ENCODE measurements at regions not wholly inside any gene's neighbourhood (a gene's known extent, or its start where the extent isn't known, plus 50 kb on each side); places are given as distances from the start of the nearest gene placed in this dataset.

GRCh38 chr4:96097040-96097607 lies 257.2 kb downstream of the PDHA2 start:
- H3K36me3 ChIP-seq (replicated peaks; ENCODE audit: control insufficient read depth, insufficient read depth, low read length), result no peaks in the 10 kb centered on the region
- DNase-seq, result no peak
- no peak overlapping the region for H3K4me3 ChIP-seq (ENCODE audit: insufficient read depth, low read depth, low read length)
- H3K27me3 ChIP-seq (ENCODE audit: control insufficient read depth, insufficient read depth, low read length), result no peaks in the 10 kb centered on the region

DNA sequence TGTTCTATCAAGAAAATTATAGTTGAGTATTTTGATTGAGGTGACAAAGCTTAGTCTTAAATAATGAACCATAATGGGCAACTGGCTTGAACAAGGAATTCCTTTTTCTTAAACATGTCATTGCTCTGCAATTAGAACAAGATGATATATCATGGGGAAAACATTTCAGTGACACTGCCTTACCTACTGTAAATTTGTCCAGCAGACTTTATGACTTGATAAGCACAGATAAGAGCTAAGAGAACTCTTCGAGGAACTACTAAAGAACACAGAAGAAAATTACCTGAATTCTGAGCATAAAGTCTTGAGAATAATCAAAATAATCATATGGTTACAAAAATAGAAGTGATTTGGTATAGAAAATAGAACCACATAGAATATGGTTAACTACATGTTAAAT lies 257.8 kb downstream of the PDHA2 start:
- no peak for DNase-seq
- Histone ChIP-seq H3K27me3 (ENCODE audit: control insufficient read depth, insufficient read depth, low read length) (no peaks in the 10 kb centered on the region), H3K4me3 (ENCODE audit: insufficient read depth, low read depth, low read length) (no peak overlapping the region), H3K36me3 (replicated peaks; ENCODE audit: control insufficient read depth, insufficient read depth, low read length) (no peaks in the 10 kb centered on the region)

GRCh38 chr4:96099031-96099430 lies 259.1 kb downstream of the PDHA2 start:
- Histone ChIP-seq H3K4me3 (ENCODE audit: insufficient read depth, low read depth, low read length) (no peak overlapping the region), H3K36me3 (replicated peaks; ENCODE audit: control insufficient read depth, insufficient read depth, low read length) (no peaks in the 10 kb centered on the region), H3K27me3 (ENCODE audit: control insufficient read depth, insufficient read depth, low read length) (no peaks in the 10 kb centered on the region)
- no peak for DNase-seq

DNA sequence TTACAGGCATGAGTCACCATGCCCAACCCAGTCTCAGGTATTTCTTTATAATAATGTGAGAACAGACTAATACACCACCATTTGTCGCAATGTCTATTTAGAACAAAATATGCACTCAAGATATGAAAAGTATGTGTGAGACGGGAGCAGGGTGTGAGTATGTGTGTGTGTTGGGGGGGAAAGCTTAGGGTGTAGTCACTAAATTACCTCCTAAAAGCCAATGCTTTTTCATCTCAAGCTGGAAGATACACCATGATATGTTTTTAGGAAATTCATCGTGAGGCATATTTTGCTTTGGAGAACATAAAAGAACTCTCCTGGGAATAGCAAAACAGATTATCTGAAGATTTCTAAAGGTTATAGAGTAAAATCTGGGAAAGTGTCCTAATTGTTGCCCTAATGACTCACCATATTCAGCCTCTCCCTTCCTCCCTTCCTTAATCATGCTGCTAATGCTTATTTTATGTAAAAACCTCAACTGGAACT lies 262.7 kb downstream of the PDHA2 start:
- no peaks in the 10 kb centered on the region for H3K27me3 ChIP-seq (ENCODE audit: control insufficient read depth, insufficient read depth, low read length)
- DNase-seq, result no peak
- no peak overlapping the region for H3K4me3 ChIP-seq (ENCODE audit: insufficient read depth, low read depth, low read length)
- H3K36me3 ChIP-seq (replicated peaks; ENCODE audit: control insufficient read depth, insufficient read depth, low read length), result no peaks in the 10 kb centered on the region

GRCh38 chr4:96103086-96103485 lies 263.2 kb downstream of the PDHA2 start:
- Histone ChIP-seq H3K27me3 (ENCODE audit: control insufficient read depth, insufficient read depth, low read length) (no peaks in the 10 kb centered on the region), H3K36me3 (replicated peaks; ENCODE audit: control insufficient read depth, insufficient read depth, low read length) (no peaks in the 10 kb centered on the region), H3K4me3 (ENCODE audit: insufficient read depth, low read depth, low read length) (no peak overlapping the region)
- no peak for DNase-seq

- no peak overlapping the region for H3K4me3 ChIP-seq (ENCODE audit: insufficient read depth, low read depth, low read length)
- no peak for DNase-seq
Measured at GRCh38 chr4:96108146-96108545, 268.3 kb downstream of the PDHA2 start.

DNA sequence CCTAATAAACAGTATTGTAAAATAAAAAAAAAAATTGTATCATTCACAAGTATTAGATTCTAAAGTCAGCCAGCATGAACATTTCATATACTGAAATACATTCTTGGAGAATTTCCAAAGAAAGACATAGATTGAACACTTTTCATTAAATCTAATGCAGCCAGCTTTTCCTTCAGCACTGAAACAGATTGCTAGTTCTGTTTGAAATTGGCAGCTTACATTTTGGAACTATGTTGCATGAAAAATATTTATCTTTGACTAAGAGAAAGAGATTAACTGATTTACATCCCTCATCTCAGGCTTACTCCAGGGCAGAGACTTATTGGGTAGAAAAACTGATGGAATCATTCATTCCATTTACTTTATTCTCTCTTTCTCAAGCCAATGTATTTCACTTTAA lies 272.7 kb downstream of the PDHA2 start:
- Histone ChIP-seq H3K36me3 (replicated peaks; ENCODE audit: control insufficient read depth, insufficient read depth, low read length) (no peaks in the 10 kb centered on the region), H3K4me3 (ENCODE audit: insufficient read depth, low read depth, low read length) (no peak overlapping the region), H3K27me3 (ENCODE audit: control insufficient read depth, insufficient read depth, low read length) (no peaks in the 10 kb centered on the region)
- DNase-seq, result no peak

More at GRCh38 chr4:96108146-96108545, 268.3 kb downstream of the PDHA2 start:
- no peaks in the 10 kb centered on the region for H3K27me3 ChIP-seq (ENCODE audit: control insufficient read depth, insufficient read depth, low read length)
- no peaks in the 10 kb centered on the region for H3K36me3 ChIP-seq (replicated peaks; ENCODE audit: control insufficient read depth, insufficient read depth, low read length)

GRCh38 chr4:96120206-96120605 lies 280.3 kb downstream of the PDHA2 start:
- H3K4me3 ChIP-seq (ENCODE audit: insufficient read depth, low read depth, low read length), result no peak overlapping the region
- H3K27me3 ChIP-seq (ENCODE audit: control insufficient read depth, insufficient read depth, low read length), result no peaks in the 10 kb centered on the region
- H3K36me3 ChIP-seq (replicated peaks; ENCODE audit: control insufficient read depth, insufficient read depth, low read length), result no peaks in the 10 kb centered on the region
- DNase-seq, result no peak

- Histone ChIP-seq H3K36me3 (replicated peaks; ENCODE audit: control insufficient read depth, insufficient read depth, low read length) (no peaks in the 10 kb centered on the region), H3K27me3 (ENCODE audit: control insufficient read depth, insufficient read depth, low read length) (no peaks in the 10 kb centered on the region), H3K4me3 (ENCODE audit: insufficient read depth, low read depth, low read length) (no peak overlapping the region)
- peak; percentile 2 for DNase-seq
Measured at GRCh38 chr4:96126227-96126626, 286.3 kb downstream of the PDHA2 start.

DNA sequence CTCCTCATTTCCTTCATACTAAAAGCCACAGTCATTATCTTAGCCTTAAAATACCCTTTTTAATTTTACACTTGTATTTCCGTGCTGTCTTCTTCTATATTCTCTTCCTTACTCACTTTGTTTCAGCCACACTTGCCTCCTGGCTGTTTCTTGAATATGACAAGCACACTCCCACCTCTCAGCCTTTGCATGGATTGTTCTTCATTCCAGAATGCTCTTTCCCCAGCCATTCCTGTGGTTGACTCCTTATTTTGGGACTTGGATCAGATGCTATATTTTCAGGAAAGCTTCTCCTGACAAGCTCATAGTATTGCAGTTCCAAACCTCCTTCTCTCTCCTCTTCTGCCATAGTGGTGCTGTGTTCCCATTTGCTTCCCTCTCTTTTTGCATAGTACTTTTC lies 291.3 kb downstream of the PDHA2 start:
- Histone ChIP-seq H3K27me3 (ENCODE audit: control insufficient read depth, insufficient read depth, low read length) (no peaks in the 10 kb centered on the region), H3K36me3 (replicated peaks; ENCODE audit: control insufficient read depth, insufficient read depth, low read length) (no peaks in the 10 kb centered on the region), H3K4me3 (ENCODE audit: insufficient read depth, low read depth, low read length) (no peak overlapping the region)
- DNase-seq, result no peak

- no peak overlapping the region for H3K4me3 ChIP-seq (ENCODE audit: insufficient read depth, low read depth, low read length)
- H3K27me3 ChIP-seq (ENCODE audit: control insufficient read depth, insufficient read depth, low read length), result no peaks in the 10 kb centered on the region
- no peaks in the 10 kb centered on the region for H3K36me3 ChIP-seq (replicated peaks; ENCODE audit: control insufficient read depth, insufficient read depth, low read length)
- DNase-seq, result no peak
Measured at GRCh38 chr4:96134806-96135205, 294.9 kb downstream of the PDHA2 start.

DNA sequence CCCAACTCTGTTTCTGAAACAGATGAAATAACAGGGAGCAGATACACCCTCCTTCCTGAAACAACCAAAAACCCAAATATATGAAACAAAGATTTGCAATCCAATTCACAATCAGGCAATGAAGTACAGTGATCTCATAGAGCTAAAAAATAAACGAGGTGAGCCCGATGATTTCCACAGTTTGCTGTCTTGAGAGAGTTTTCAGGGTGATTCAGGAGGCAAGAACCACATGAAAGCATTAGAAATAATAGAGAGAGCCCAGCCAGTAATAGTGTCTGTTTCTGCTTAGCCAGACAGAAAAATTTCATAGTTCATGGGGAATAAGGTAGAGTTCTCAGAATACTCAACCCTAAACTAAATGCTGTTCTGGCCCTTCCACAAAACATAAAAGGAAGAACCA lies 296.2 kb downstream of the PDHA2 start:
- no peaks in the 10 kb centered on the region for H3K36me3 ChIP-seq (replicated peaks; ENCODE audit: control insufficient read depth, insufficient read depth, low read length)
- no peak for DNase-seq
- no peak overlapping the region for H3K4me3 ChIP-seq (ENCODE audit: insufficient read depth, low read depth, low read length)
- no peaks in the 10 kb centered on the region for H3K27me3 ChIP-seq (ENCODE audit: control insufficient read depth, insufficient read depth, low read length)

DNA sequence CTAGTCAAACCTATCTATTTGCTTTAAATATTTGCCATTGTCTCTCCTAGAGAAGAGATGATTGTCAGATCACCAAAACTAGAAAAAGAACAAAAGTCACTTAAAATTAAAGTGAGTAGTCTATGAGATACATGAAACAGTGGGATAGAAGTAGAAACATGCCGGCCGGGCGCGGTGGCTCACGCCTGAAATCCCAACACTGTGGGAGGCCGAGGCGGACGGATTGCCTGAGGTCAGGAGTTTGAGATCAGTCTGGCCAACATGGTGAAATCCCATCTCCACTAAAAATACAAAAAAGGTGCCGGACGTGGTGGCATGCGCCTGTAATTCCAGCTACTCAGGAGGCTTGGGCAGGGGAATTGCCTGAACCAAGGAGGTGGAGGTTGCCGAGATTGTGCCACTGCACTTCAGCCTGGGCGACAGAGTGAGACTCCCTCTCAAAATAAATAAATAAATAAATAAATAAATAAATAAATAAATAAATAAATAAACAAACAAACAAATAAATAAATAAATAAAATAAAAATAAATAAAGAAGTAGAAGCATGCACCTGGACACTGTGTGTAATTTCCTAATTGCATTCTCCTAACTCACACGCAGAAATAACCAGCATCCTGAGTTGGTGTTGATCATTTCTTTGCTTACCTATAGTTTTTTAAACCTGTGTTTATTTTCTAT lies 299.5 kb downstream of the PDHA2 start:
- no peak overlapping the region for H3K4me3 ChIP-seq (ENCODE audit: insufficient read depth, low read depth, low read length)
- DNase-seq, result no peak
- H3K36me3 ChIP-seq (replicated peaks; ENCODE audit: control insufficient read depth, insufficient read depth, low read length), result no peaks in the 10 kb centered on the region

GRCh38 chr4:96145601-96146000 lies 305.7 kb downstream of the PDHA2 start:
- Histone ChIP-seq H3K4me3 (ENCODE audit: insufficient read depth, low read depth, low read length) (no peak overlapping the region), H3K36me3 (replicated peaks; ENCODE audit: control insufficient read depth, insufficient read depth, low read length) (no peaks in the 10 kb centered on the region), H3K27me3 (ENCODE audit: control insufficient read depth, insufficient read depth, low read length) (no peaks in the 10 kb centered on the region)
- DNase-seq, result no peak

More for the DNA sequence above, 299.5 kb downstream of the PDHA2 start:
- H3K27me3 ChIP-seq (ENCODE audit: control insufficient read depth, insufficient read depth, low read length), result no peaks in the 10 kb centered on the region

GRCh38 chr4:96146686-96147085 lies 306.8 kb downstream of the PDHA2 start:
- no peaks in the 10 kb centered on the region for H3K36me3 ChIP-seq (replicated peaks; ENCODE audit: control insufficient read depth, insufficient read depth, low read length)
- no peak for DNase-seq
- H3K4me3 ChIP-seq (ENCODE audit: insufficient read depth, low read depth, low read length), result no peak overlapping the region
- no peaks in the 10 kb centered on the region for H3K27me3 ChIP-seq (ENCODE audit: control insufficient read depth, insufficient read depth, low read length)

Measured in H7 (cell line).